NOMO-1 treated with DMSO at 0.1 percent for 48 hours (cell line): ENCODE measurements at regions not wholly inside any gene's neighbourhood (a gene's known extent, or its start where the extent isn't known, plus 50 kb on each side); places are given as distances from the start of the nearest gene placed in this dataset.

Experiments
- DNase-seq: peaks from one replicate; lab custom pipeline; 2025; ENCODE audit not compliant: unreplicated experiment; lab: John Stamatoyannopoulos, UW

DNA sequence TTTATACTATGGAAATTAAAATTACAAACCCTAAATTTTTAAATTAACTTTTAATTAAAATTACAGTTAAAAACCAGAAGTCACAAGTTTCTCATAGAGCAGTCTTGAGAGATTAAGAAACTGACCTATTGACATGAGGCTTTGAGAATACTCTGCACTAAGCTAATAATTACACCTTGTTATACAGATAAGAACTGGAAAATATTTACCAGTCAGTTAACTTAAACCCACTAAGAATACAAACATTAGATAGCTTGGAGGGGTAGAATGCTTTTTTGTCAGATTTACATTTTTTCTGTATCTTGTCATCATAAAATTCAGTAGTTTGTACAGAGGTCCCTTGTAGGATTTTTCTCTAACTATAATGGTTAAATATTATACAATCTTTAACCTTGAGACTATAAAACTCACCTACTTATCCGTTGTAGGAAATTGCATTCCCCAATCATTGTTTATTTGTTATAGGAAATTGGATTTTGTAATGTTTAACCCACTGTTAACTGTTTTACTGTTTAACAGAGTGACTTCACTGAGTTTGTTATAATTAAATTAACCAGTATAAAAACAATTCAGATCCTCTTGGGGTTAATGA, 219.7 kb upstream of the PKDCC start:
- no peak for DNase-seq

DNA sequence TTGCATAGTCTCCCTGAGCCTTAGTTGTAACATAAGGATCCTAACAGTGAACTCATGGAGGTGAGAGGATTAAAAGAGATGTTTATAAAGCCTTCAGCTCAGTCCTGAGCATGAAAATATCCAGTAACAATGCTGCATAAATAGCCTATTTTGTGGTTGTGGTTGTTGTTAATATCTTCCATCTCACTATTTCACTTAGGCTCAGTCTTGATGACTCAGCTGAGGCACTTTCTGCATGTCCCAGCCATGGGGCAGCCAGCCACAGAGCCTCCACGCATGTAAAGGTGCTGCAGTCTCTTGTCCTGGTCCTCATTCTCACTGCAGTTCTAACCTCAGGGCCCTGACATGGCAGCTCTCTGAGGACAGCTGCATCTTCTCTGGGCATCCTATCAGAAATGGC, 218.8 kb upstream of the PKDCC start:
- no peak for DNase-seq

DNA sequence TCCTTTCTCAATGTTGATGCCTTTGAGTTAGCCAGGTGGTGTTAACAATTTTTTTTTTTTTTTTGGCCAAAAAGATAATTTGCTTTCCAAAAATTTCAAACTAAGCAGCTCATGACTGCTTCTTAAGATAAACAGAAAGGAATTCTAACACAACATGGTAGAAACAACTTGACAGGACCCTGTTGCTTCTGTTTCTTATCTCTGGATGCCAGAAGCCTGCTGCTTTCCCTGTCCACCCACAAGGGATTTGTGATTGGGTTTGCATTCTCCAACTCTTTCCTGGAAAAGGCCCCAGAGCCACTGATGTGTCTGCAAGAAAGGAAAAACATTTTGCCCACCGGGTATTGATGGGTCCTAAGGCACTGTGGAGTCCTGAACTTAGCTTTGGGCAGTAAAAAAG, 217.2 kb upstream of the PKDCC start:
- DNase-seq = no peak

DNA sequence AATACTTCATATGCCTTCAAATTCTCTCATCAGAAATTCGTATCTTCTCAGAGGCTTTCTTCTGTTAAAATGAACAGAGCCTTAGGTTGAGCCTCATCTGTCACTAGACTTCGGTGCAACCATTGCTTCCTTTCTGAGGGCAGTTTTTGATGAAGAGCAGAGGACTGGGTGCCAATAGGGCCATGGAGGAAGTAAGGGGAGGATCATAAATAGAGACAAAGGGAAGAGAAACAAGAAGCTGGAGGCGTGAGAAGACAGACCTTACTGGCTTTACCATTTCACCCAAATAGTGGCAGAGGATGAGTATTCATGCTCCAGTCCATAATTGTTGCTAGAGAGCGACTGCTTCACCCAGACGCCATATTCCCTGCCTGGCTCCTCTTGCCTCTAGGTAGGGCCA, 215.6 kb upstream of the PKDCC start:
- peak; percentile 41 for DNase-seq

DNA sequence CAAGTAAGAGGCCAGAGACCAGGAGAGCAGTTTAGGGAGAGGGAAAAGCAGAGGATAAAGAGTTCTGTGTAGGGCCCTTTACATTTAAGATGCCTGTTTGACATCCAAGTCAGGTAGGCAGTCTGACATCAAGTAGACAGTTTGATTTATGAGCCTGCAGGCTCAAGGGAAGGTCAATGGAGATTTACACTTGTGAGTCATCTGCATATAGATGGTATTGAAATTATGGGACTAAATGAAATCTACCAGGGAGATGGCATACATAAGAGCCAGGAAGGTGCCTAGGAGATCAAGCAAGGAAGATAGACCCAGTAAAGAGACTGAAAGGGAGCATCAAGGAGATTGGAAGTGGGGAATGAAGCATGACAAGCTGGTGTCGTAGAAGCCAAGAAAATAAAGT, 212.4 kb upstream of the PKDCC start:
- no peak for DNase-seq

DNA sequence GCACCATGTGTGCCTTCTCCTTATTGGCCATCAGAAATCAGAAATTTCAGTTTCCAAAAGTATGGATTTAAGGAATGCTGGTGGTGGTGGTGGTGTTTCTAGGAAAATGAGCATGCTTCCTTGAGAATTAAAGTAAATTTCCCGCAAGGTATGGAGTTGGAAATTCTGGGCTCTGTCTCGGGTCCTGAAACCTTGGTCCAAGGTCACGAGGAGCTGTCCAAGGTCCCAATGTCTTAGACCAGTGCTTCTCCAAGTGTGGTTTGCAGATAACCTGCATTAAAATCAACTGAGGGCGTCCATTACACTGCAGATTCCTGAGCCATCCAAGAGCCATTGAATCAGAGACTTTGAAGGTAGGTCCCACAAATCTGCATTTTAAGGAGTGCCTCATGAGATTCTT, 210.9 kb upstream of the PKDCC start:
- DNase-seq = peak; percentile 9

DNA sequence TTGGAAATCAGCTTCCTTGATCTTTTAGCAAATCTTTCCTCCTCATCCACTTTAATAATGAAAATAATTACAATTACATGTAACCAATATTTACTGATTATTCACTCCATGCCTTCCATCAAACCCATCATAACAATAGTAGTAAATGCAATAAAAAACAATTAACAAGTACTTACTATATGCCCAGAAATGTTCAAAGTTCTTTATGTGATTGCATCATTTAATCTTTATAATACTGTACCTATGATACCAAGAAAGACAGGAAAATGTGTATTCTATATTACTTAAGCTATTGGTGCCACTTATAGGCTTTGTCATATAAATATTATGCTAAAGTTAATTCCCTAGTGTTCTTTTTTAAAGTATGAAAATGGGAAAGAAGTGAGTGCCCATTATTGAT, 210.2 kb upstream of the PKDCC start:
- no peak for DNase-seq

DNA sequence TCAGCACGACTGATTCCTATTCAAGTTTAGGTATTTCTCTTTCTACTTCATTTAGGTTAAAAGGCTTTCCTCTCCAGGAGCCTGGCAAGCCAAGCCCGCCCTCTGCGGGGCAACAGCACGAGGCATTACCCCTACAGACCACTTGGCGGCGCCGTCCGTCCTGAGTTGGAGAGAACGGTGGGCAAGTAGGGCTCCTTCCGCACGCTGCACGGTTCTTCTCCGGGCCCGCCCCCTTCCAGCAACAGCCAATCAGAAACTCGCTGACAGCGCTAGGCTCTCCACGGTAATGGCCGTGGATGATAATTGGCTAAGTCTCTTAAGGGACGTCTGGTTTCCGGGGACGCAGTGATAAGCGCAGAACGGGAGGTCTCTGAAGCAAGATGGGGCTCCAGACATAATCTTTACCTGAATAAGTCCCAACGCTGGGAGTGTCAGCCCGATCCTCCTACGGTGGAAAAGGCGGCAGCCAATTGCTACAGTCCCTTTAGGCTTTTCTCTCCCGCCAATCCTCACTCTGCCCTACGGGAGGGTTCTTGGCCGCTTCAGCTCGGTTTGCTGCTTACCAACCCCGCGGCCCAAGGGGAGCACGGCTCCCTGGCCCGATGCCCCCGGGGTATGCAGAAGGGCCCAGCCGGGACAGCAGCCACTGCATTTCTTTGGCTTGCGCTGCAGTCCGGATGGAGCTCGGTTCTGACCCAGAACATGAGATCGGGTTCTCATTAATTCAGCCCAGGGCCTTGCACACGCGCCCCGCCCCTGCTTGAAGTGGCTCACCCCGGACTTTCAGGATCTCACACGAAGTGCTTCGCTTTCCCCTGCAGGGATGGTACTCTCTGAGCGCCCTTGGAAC, 206.9 kb upstream of the PKDCC start:
- DNase-seq = peak; percentile 96

DNA sequence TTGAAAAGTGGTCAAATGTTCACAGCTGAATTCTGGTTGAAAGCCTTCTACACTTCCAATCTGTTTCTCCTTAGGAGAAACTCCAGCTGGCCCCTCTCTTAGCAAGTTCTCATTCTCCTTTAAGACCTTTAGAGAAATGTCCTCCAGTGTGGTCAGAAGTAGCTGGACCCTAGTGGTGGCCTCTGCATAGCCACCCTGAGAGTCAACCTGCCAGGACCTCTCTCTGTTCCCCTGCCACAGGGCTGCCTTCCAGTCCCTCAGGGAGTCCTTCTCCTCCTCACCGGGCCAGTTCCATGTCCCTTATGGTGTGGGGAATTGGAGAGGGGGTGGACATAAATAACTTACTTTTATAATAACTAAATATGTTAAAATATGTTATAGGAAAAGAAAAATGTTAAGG, 200.9 kb upstream of the PKDCC start:
- no peak for DNase-seq

DNA sequence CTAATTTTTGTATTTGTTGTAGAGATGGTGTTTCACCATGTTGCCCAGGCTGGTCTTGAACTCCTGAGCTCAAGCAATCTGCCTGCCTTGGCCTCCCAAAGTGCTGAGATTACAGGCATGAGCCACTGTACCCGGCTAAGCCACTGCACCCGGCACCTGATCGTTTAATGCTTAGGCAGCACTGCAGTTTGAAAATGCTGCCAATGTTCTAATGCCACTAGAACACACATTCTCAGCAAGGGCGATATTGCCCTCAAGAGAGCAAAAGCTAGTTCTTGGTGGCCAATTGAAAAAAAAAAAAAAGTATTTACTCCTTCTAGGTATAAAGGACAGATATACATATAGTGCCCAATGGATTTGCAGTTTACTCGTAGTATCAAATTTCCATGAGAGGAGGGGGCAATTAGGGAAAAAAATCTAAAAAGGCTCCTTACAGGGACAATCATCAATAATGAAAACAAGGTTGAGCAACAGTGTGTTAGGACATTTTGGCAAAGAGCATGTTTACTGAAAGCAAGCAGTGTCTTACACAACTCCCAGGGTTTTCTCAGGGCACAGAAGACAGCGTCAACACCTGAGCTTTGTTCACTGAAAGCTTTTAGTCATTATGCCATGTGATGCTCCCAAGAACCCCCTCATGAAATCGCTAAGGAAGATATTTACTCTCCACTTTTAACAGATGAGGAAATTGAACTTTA, 199.9 kb upstream of the PKDCC start:
- no peak for DNase-seq

DNA sequence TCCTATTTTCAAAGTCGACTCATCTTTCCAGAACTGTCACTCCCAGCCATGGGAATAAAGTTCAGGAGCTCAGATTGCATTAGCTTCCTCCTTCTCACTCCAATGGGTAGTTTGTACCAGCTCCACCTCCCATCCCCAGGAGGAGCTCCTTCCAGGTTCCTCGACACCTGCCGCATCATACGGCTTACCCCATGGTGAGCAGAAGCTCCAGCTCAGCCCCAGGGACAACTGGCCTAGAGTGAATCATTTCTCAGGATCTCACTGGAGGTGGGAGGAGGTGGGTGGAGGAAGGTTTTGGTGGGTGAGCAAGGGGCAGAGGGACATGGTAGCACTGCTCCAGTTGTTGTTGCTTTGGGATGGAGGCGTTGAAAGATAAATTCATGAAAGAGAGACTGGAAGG, 196.3 kb upstream of the PKDCC start:
- no peak for DNase-seq

DNA sequence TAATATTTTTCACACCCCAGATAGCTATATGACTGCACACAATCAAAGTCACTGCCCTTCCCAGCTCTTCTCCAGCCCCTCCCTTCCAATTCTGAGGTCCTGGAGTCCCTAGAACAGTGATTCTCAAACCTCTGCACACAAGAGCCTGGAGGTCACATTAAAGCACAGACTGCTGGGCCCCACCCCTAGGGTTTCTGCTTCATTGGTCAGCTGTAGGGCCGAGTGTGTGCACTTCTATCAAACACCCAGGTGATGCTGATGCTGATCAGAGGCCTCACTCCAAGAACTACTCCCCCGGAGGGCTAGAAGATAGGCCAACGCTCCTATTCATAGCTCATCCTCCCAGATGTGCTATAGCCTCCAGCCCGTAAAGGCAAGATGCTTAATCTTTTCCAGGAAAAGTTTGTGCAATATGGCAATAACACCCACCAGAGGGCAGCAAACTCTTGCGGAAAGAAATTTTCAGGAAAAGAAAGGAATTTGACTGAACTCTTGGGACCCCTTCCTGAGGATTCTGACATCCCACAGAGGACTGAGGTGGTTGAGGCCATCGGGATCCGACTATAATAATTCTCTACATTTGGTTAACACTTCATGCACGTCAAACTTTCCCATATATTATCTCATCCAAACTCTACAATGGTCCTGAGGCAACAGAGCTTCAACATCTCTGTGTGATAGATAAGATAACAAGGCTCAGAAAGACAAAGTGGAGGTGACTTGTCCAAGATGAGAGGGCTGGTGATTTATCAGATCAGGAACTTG, 194.2 kb upstream of the PKDCC start:
- DNase-seq = no peak

DNA sequence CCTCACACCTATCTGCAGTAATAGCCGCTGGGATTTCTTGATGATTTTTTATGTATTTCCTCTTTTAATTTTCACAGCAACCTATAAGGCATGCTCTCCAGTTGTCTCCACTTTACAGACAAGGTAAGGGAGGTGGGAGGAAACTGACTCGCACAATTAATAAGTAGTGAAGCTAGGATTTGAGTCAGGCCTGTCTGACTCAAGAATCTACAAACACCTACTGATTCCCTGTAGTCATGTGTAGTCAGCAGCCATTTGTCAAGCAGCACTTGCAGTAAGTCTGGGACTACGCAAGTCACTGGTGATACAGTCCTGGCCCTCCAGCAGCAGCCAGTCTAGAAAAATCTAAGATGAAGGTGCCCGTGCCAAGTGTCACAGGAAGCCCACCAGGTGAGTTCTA, 193.6 kb upstream of the PKDCC start:
- DNase-seq = no peak

DNA sequence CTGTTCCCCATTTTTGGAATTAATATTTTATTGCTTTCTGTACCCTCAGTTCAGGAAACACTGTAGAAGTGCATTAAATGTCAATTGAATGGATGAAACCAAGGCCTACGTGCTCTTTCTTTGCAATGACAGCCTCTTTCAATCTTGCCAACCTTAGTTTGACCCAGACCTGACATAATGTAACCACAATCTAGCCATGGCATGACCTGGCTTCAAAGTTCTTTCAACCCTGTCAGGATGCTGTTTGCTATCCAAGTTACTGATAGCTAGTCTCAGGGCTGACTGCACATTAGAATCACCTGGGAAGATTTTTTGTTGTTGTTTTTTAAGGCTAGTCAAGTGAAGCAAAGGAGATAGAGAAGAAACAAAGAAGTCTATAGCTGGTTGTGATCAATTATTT, 190.9 kb upstream of the PKDCC start:
- DNase-seq = no peak

DNA sequence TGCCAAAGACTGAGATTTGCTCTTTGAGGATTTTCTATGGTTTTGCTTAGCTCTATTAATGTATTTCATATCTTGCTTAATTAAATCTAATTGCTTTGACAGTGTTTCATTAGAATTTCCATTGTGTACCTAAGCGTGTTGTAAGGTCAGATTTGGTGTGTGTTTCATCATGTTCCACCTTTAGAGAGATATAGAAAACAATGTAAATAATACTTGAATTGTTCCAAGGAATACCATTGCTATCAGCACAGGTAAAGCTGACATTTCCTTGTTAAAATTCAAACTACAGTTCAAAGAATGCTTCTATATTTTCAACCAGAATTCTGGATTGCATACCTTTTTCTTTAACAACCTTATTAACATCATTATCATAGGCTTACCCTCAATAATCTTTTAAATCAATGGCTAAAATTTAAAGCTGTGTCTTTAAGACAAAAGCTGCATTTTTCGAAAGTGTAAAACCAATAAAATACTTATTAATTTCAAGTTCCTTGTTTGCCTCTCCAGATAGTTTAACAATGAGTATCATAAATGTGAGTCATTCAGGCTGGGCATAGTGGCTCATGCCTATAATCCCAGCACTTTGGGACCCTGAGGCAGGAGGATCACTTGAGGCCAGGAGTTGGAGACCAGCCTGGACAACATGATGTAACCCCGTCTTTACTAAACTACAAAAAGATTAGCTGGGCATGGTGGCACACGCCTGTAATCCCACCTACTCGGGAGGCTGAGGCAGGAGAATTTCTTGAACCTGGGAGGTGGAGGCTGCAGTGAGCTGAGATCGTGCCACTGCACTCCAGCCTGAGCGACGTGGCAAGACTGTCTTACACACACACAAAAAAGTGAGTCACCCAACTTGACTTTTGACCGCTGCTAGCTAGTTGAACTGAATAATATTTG, 188.0 kb upstream of the PKDCC start:
- DNase-seq = no peak

DNA sequence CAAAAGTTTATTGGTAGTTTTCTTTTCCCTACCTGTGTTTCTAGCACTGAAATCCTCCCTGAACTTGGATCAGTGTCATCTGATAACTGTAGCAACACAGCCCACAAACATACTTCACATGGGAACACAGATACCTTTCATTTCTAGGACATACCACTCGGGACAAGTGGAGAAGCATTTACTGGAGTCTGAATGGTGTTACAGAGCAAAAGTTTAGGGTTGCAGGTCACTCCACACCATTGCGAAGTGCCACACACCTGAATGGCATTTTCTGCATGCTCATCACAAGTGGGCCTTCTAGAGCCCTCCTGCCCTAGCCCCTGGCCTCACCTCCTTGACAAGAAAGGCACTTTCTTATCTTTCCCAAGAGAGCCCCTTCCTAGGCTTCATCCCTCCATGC, 184.8 kb upstream of the PKDCC start:
- no peak for DNase-seq

DNA sequence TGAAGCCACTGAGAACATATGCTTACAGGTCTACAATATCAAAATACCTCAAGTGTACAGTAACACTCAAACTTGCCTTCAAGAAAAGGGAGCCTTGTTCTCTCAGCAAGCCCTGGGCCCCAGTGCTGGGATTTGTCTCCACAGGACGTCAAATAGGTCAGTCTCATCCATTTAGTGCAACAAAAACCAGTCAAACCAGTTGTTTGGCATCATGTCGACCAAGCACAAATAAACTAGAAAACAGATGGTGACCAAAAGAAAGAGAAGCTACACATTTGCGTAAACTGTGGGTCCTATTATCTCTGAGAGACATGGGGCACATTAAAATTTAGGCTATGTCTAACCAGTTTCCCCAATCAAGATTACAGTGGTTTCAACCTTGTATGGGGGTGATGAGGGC, 182.6 kb upstream of the PKDCC start:
- DNase-seq = no peak

DNA sequence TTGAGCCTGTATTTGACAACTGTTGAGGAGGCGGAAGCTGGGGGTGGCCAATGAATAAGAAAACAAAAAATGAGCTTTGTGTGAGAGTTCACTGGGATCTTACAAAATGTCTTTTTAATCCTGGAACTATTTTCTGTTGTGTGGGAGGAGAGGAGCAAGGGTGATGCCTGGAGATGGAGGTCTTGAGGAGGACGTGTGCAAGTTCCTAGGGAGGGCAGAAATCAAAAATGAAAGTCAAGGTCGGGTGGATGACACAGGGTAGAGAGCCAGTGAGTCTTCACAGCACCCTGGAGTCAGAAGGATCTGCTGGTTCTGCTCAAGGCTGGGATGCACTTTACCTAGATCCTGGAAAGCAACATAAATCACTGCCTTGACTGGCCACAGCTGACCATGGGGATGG, 180.3 kb upstream of the PKDCC start:
- no peak for DNase-seq

DNA sequence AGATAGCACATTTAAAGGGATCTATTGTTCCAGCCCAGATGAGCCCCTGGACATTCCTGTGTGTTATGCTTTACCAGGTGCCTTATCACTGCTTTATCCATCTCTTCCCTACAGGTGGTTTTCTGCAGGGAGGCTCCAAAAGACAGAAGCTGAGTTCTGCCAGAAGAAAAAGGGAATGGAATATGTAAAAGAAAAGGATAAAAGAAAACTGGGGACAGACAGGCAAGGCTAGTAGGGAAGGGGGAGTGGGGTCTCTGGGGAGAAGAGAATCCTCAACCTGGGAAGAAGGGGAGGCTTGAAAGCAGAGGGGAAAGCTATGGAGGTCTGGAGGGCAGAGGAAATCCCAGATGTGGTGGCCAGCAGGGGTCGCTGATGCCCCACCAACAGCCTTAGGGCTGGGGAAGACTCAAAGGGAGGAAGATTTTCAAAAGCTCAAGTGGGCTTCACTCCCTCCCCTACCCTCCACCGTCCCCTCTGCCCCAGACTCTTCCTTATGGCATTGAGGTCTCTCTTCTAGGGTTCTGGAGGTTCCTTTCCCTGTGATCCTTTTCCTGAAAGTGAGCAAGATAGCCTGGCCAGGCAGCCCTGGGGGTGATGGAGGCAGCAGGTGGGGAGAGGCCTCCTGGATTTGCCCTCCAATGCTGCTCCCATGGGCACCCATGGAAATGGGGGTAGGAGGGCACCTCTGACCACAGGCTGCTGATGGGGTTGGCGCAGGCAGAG, 178.1 kb upstream of the PKDCC start:
- DNase-seq = peak; percentile 43

DNA sequence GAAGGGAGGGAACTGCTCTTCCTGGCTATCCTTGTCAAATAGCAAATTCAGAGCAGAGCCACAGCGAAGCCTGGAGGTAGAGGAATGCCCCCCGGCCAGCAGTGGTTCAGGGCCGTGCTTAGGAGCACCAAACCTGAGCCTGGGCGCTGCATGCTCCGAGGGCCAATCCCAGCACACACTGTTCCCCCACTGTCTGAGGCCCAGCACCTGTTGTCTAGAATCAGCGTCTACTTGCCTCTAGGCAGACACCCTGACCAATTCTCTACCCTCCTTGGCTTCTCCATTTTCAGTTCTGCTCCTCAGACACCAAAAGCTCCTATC, 177.6 kb upstream of the PKDCC start:
- no peak for DNase-seq
